ENCODE measurements at regions not wholly inside any gene's neighbourhood (a gene's known extent, or its start where the extent isn't known, plus 50 kb on each side); places are given as distances from the start of the nearest gene placed in this dataset.
"Not testable (repeated sequence)": the region's sequence is repeated elsewhere in the genome, so short reads cannot be mapped to it uniquely, and the experiment has no call there.

DNA sequence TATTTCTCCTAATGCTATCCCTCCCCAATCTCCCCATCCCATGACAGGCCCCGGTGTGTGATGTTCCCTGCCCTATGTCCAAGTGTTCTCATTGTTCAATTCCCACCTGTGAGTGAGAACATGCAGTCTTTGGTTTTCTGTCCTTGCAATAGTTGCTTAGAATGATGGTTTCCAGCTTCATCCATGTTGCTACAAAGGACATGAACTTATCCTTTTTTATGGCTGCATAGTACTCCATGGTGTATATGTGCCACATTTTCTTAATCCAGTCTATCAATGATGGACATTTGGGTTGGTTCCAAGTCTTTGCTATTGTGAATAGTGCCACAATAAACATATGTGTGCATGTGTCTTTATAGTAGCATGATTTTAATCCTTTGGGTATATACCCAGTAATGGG is 51.3 kb upstream of the RIOK2 start:
- H3K9me3 Mint-ChIP-seq (ENCODE audit: insufficient read depth); H3K27ac Mint-ChIP-seq; H3K4me1 Mint-ChIP-seq; H3K27ac ChIP-seq (ENCODE audit: low read length in 2 of 2); ATAC-seq (ENCODE audit: low read depth); H3K9me3 ChIP-seq (ENCODE audit: control extremely low read depth in 1 of 3, control insufficient read depth in 2 of 3, insufficient read depth in 1 of 3, low read length in 2 of 3); H3K27me3 ChIP-seq (replicated peaks in 1 of 4; ENCODE audit: control extremely low read depth in 1 of 4, control insufficient read depth in 3 of 4, insufficient read depth in 4 of 4, low read length in 3 of 4); DNase-seq; H3K79me2 ChIP-seq (ENCODE audit: control insufficient read depth, insufficient read depth, low read length); H2AFZ ChIP-seq (ENCODE audit: insufficient read depth, low read depth, low read length, poor library complexity, severe bottlenecking); POLR2A ChIA-PET; H3K4me1 ChIP-seq (ENCODE audit: control insufficient read depth in 2 of 2, insufficient read depth in 2 of 2, low read length in 2 of 2); H3K9ac ChIP-seq (ENCODE audit: low read length); H3K4me3 Mint-ChIP-seq; H3K27me3 Mint-ChIP-seq; CTCF ChIA-PET; H3K36me3 ChIP-seq (replicated peaks in 1 of 2; ENCODE audit: control extremely low read depth in 1 of 2, control insufficient read depth in 1 of 2, extremely low read depth in 1 of 2, insufficient read depth in 2 of 2, low read length in 1 of 2); H4K20me1 ChIP-seq (ENCODE audit: control insufficient read depth, insufficient read depth, low read length, poor library complexity, severe bottlenecking); H3K4me3 ChIP-seq (ENCODE audit: control extremely low read depth in 1 of 5, extremely low read depth in 1 of 5, insufficient read depth in 1 of 5, low read depth in 2 of 5, low read length in 4 of 5); H3K4me2 ChIP-seq (replicated peaks; ENCODE audit: low read depth, low read length, poor library complexity, severe bottlenecking): not testable (repeated sequence)
- intact Hi-C loops (cut with micrococcal nuclease): loop anchor here (5.0 kb wide), 1 partner anchor 1828 kb away; no protein-coding TSS in a partner anchor
- WGBS (ENCODE audit: insufficient coverage): no CpG with 5 or more reads among the region's 1 CpG

DNA sequence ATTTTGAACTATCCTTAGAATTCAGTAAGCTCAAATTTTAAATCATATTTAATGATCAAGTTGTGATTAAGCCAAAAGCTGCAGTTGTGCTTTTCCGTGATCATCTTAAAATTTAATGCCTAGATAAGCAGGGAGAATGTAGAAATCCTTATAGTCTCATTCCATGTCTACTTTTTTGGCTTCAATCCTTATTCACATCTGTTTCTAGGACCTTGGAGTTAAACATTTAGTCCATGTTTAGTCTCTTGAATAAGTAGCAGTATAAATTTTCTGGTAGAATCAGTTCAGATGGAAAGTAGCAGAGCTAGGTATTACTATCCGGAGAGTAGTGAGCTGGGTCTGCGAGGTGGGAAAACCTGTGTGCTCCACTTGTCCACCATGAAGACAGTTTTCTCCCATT is 59.3 kb upstream of the RIOK2 start:
- TF ChIP-seq EZH2 (IDR thresholded peaks at IDR 0.05; ENCODE audit: borderline replicate concordance, insufficient read depth, low read depth, low read length, poor library complexity, severe bottlenecking): no peak
- TF ChIP-seq, protein P1, sequence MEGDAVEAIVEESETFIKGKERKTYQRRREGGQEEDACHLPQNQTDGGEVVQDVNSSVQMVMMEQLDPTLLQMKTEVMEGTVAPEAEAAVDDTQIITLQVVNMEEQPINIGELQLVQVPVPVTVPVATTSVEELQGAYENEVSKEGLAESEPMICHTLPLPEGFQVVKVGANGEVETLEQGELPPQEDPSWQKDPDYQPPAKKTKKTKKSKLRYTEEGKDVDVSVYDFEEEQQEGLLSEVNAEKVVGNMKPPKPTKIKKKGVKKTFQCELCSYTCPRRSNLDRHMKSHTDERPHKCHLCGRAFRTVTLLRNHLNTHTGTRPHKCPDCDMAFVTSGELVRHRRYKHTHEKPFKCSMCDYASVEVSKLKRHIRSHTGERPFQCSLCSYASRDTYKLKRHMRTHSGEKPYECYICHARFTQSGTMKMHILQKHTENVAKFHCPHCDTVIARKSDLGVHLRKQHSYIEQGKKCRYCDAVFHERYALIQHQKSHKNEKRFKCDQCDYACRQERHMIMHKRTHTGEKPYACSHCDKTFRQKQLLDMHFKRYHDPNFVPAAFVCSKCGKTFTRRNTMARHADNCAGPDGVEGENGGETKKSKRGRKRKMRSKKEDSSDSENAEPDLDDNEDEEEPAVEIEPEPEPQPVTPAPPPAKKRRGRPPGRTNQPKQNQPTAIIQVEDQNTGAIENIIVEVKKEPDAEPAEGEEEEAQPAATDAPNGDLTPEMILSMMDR (IDR thresholded peaks at IDR 0.05): no peak
- Mint-ChIP-seq H3K4me1 (peaks cover 2% of the 10 kb centered on the region), H3K27me3 (no peaks in the 10 kb centered on the region), H3K27ac (no peak overlapping the region), H3K9me3 (ENCODE audit: insufficient read depth) (no peaks in the 10 kb centered on the region), H3K4me3 (no peak overlapping the region)
- Histone ChIP-seq H3K4me3 (ENCODE audit: control extremely low read depth in 1 of 5, extremely low read depth in 1 of 5, insufficient read depth in 1 of 5, low read depth in 2 of 5, low read length in 4 of 5) (no peak overlapping the region), H3K27ac (ENCODE audit: low read length in 2 of 2) (no peak overlapping the region), H3K36me3 (replicated peaks in 1 of 2; ENCODE audit: control extremely low read depth in 1 of 2, control insufficient read depth in 1 of 2, extremely low read depth in 1 of 2, insufficient read depth in 2 of 2, low read length in 1 of 2) (no peaks in the 10 kb centered on the region), H3K9me3 (ENCODE audit: control extremely low read depth in 1 of 3, control insufficient read depth in 2 of 3, insufficient read depth in 1 of 3, low read length in 2 of 3) (peaks cover 0 to 4% (median 0%) of the 10 kb centered on the region in 3 donors), H3K27me3 (replicated peaks in 1 of 4; ENCODE audit: control extremely low read depth in 1 of 4, control insufficient read depth in 3 of 4, insufficient read depth in 4 of 4, low read length in 3 of 4) (no peaks in the 10 kb centered on the region), H2AFZ (ENCODE audit: insufficient read depth, low read depth, low read length, poor library complexity, severe bottlenecking) (no peak overlapping the region), H3K9ac (ENCODE audit: low read length) (no peak overlapping the region), H3K4me1 (ENCODE audit: control insufficient read depth in 2 of 2, insufficient read depth in 2 of 2, low read length in 2 of 2) (no peaks in the 10 kb centered on the region), H3K4me2 (replicated peaks; ENCODE audit: low read depth, low read length, poor library complexity, severe bottlenecking) (no peak overlapping the region), H3K79me2 (ENCODE audit: control insufficient read depth, insufficient read depth, low read length) (no peaks in the 10 kb centered on the region), H4K20me1 (ENCODE audit: control insufficient read depth, insufficient read depth, low read length, poor library complexity, severe bottlenecking) (no peaks in the 10 kb centered on the region)
- CTCF ChIA-PET: interaction anchor here (0.7 to 2.5 kb wide), 2 partner anchors 10 to 11 kb away, joined by 3 to 10 read pairs; no protein-coding TSS in a partner anchor
- WGBS (ENCODE audit: insufficient coverage): 100% methylated on average over 1 of the region's 3 CpGs
- intact Hi-C loops (cut with micrococcal nuclease): no loop called here
- DNase-seq (no peak), ATAC-seq (ENCODE audit: low read depth) (no peak)
- POLR2A ChIA-PET: no interaction called here
